ENCODE measurements at regions not wholly inside any gene's neighbourhood (a gene's known extent, or its start where the extent isn't known, plus 50 kb on each side); places are given as distances from the start of the nearest gene placed in this dataset.
"Not testable (repeated sequence)": the region's sequence is repeated elsewhere in the genome, so short reads cannot be mapped to it uniquely, and the experiment has no call there.

- DNase-seq (ENCODE audit: low read depth in 2 of 3, low spot score in 2 of 3) = not testable (repeated sequence)
Observed at GRCh38 chrX:140633105-140633504, 76.5 kb upstream of the LINC00632 start.

GRCh38 chrX:140608111-140608510, 101.4 kb upstream of the LINC00632 start:
- no peak for DNase-seq (ENCODE audit: low read depth in 2 of 3, low spot score in 2 of 3)

- no peak for DNase-seq (ENCODE audit: low read depth in 2 of 3, low spot score in 2 of 3)
Observed at GRCh38 chrX:140602140-140602539, 97.3 kb upstream of the SOX3 start.

- DNase-seq (ENCODE audit: low read depth in 2 of 3, low spot score in 2 of 3) = no peak
Observed at GRCh38 chrX:140599851-140600250, 95.0 kb upstream of the SOX3 start.

- DNase-seq (ENCODE audit: low read depth in 2 of 3, low spot score in 2 of 3) = no peak
Observed at GRCh38 chrX:140589657-140590056, 84.8 kb upstream of the SOX3 start.

- no peak for DNase-seq (ENCODE audit: low read depth in 2 of 3, low spot score in 2 of 3)
Observed at GRCh38 chrX:140586951-140587350, 82.1 kb upstream of the SOX3 start.

- no peak for DNase-seq (ENCODE audit: low read depth in 2 of 3, low spot score in 2 of 3)
Observed at GRCh38 chrX:140580478-140580877, 75.6 kb upstream of the SOX3 start.

- peak in 2 of 3 donors; percentile 15 to 53 for DNase-seq (ENCODE audit: low read depth in 2 of 3, low spot score in 2 of 3)
Observed at GRCh38 chrX:140572724-140573123, 67.9 kb upstream of the SOX3 start.

- no peak for DNase-seq (ENCODE audit: low read depth in 2 of 3, low spot score in 2 of 3)
Observed at GRCh38 chrX:140563893-140564292, 59.0 kb upstream of the SOX3 start.
